Neuronal stem cell (in vitro differentiated cells): ENCODE measurements at regions not wholly inside any gene's neighbourhood (a gene's known extent, or its start where the extent isn't known, plus 50 kb on each side); places are given as distances from the start of the nearest gene placed in this dataset.
"Not testable (repeated sequence)": the region's sequence is repeated elsewhere in the genome, so short reads cannot be mapped to it uniquely, and the experiment has no call there.

Source experiments
- DNase-seq: peaks from one replicate; pipeline ENCODE4 v3.0.0-alpha.2; 2013; ENCODE audit warnings: low spot score
- H2AFZ ChIP-seq: one replicate; pipeline ENCODE4 v1.6.1; 2013; ENCODE audit warnings: mild to moderate bottlenecking, low read length, inconsistent platforms
- H2AK5ac ChIP-seq: 2 replicates; pipeline ENCODE4 v1.6.1; 2013; ENCODE audit warnings: low read depth, mild to moderate bottlenecking, inconsistent platforms, low read length, moderate library complexity, mixed read lengths
- H2BK120ac ChIP-seq: 2 replicates; pipeline ENCODE4 v1.6.1; 2013; ENCODE audit warnings: low read depth, mild to moderate bottlenecking, inconsistent platforms, low read length, moderate library complexity, mixed read lengths
- H2BK12ac ChIP-seq: one replicate; pipeline ENCODE4 v1.6.1; 2013; ENCODE audit warnings: low read length, inconsistent platforms
- H2BK15ac ChIP-seq: 2 replicates; pipeline ENCODE4 v1.6.1; 2013; ENCODE audit warnings: mild to moderate bottlenecking, low read length, inconsistent platforms, mixed read lengths
- H2BK5ac ChIP-seq: one replicate; pipeline ENCODE4 v1.6.1; 2013; ENCODE audit warnings: inconsistent platforms, mild to moderate bottlenecking, low read length, moderate library complexity
- H3K14ac ChIP-seq: one replicate; pipeline ENCODE4 v1.6.1; 2013; ENCODE audit warnings: low read length, inconsistent platforms
- H3K18ac ChIP-seq: 2 replicates; pipeline ENCODE4 v1.6.1; 2013; ENCODE audit warnings: low read length, inconsistent platforms
- H3K23ac ChIP-seq: 2 replicates; pipeline ENCODE4 v1.6.1; 2013; ENCODE audit warnings: low read depth, mild to moderate bottlenecking, mixed read lengths, low read length, inconsistent platforms; ENCODE audit not compliant: poor library complexity
- H3K27ac ChIP-seq: replicated peaks from 3 replicates; pipeline ENCODE4 v1.5.1; 2013; ENCODE audit warnings: low read length, inconsistent platforms
- H3K27me3 ChIP-seq, 3 experiments: 2 replicates each; pipeline ENCODE4 v1.6.1; 2013; ENCODE audit warnings: low read length in 3 of 3, mild to moderate bottlenecking in 2 of 3, inconsistent platforms in 1 of 3, low read depth in 1 of 3, mixed read lengths in 1 of 3, moderate library complexity in 1 of 3; ENCODE audit not compliant: control insufficient read depth in 3 of 3, insufficient read depth in 3 of 3
- H3K36me3 ChIP-seq, 2 donors: replicated peaks in 1 of 2; 2 replicates each; pipeline ENCODE4 v1.6.1; 2013; ENCODE audit warnings: low read length in 2 of 2; ENCODE audit not compliant: control insufficient read depth in 2 of 2, insufficient read depth in 2 of 2
- H3K4ac ChIP-seq: 2 replicates; pipeline ENCODE4 v1.6.1; 2013; ENCODE audit warnings: inconsistent platforms, mild to moderate bottlenecking, low read length, moderate library complexity
- H3K4me1 ChIP-seq, 2 donors: 1 replicate in 1 of 2; 2 replicates in 1 of 2; pipeline ENCODE4 v1.6.1; 2013; ENCODE audit warnings: low read length in 2 of 2, low read depth in 1 of 2; ENCODE audit not compliant: control insufficient read depth in 2 of 2, insufficient read depth in 1 of 2
- H3K4me2 ChIP-seq: one replicate; pipeline ENCODE4 v1.6.1; 2013; ENCODE audit warnings: mild to moderate bottlenecking, low read length, inconsistent platforms; ENCODE audit not compliant: insufficient read depth, poor library complexity, severe bottlenecking
- H3K4me3 ChIP-seq, 2 donors: 2 replicates each; pipeline ENCODE4 v1.5.1; 2013; ENCODE audit warnings: low read length in 2 of 2, mild to moderate bottlenecking in 2 of 2, inconsistent platforms in 1 of 2, moderate library complexity in 1 of 2
- H3K79me1 ChIP-seq: one replicate; pipeline ENCODE4 v1.6.1; 2013; ENCODE audit warnings: low read depth, mild to moderate bottlenecking, inconsistent platforms, low read length, moderate library complexity
- H3K9ac ChIP-seq: one replicate; pipeline ENCODE4 v1.6.1; 2013; ENCODE audit warnings: mild to moderate bottlenecking, low read depth, low read length, inconsistent platforms; ENCODE audit not compliant: poor library complexity
- H3K9me3 ChIP-seq, 2 donors: replicated peaks in 1 of 2; 2 replicates each; pipeline versions ENCODE3 to v1.6.1; 2013; ENCODE audit warnings: low read length in 2 of 2, mild to moderate bottlenecking in 2 of 2, inconsistent platforms in 1 of 2, low read depth in 1 of 2, mixed read lengths in 1 of 2, moderate library complexity in 1 of 2; ENCODE audit not compliant: control insufficient read depth in 2 of 2, insufficient read depth in 1 of 2
- H4K8ac ChIP-seq: one replicate; pipeline ENCODE4 v1.6.1; 2013; ENCODE audit warnings: low read depth, mild to moderate bottlenecking, inconsistent platforms, low read length, moderate library complexity
- H4K91ac ChIP-seq: one replicate; pipeline ENCODE4 v1.6.1; 2013; ENCODE audit warnings: low read length, low read depth, mild to moderate bottlenecking, inconsistent platforms; ENCODE audit not compliant: poor library complexity
- WGBS, 2 donors: extraction: QIAGEN DNeasy Blood & Tissue Kit; methylation state at CpG; one replicate each; pipeline ENCODE4 v1.1.7; 2013; ENCODE audit warnings: missing lambda C conversion rate in 2 of 2, mixed read lengths in 1 of 2; ENCODE audit not compliant: insufficient read length in 2 of 2, insufficient replicate concordance in 1 of 2; ENCODE audit errors: extremely low coverage in 2 of 2; 5-methylcytosine and 5-hydroxymethylcytosine counted together

DNA sequence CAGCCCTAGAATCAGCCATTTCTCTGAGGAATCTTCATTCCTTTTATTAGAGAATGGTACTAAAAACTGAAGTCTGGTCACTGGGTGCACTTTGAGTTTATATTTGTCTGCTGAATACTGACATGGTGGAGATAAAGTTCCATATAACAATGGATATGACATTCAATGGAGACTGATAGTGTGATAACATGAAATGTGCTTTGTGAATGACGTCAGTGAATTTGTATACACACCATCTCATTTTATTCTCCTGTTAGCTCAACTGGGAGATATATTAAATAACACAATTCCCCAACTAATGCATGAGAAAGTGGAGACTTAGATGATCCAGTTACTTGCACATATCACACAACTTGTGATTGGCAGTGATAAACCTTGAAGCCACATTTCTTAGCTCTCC is 446.7 kb downstream of the DOK5 start:
- DNase-seq = no peak
- Histone ChIP-seq H4K8ac (no peak overlapping the region), H3K36me3 (no peaks in the 10 kb centered on the region), H2BK5ac (no peak overlapping the region), H3K4me2 (no peak overlapping the region), H4K91ac (no peak overlapping the region), H3K14ac (no peak overlapping the region), H2BK15ac (no peak overlapping the region), H3K27ac (no peak overlapping the region), H2AK5ac (no peak overlapping the region), H3K27me3 (no peaks in the 10 kb centered on the region), H3K4ac (no peak overlapping the region), H3K4me1 (no peaks in the 10 kb centered on the region), H3K9ac (no peak overlapping the region), H3K4me3 (no peak overlapping the region), H3K18ac (no peak overlapping the region), H2BK120ac (no peak overlapping the region), H2AFZ (no peak overlapping the region), H3K9me3 (no peaks in the 10 kb centered on the region), H2BK12ac (no peak overlapping the region), H3K79me1 (no peaks in the 10 kb centered on the region), H3K23ac (no peak overlapping the region)
- WGBS, 2 donors = no CpG with 5 or more reads among the region's 1 CpG

DNA sequence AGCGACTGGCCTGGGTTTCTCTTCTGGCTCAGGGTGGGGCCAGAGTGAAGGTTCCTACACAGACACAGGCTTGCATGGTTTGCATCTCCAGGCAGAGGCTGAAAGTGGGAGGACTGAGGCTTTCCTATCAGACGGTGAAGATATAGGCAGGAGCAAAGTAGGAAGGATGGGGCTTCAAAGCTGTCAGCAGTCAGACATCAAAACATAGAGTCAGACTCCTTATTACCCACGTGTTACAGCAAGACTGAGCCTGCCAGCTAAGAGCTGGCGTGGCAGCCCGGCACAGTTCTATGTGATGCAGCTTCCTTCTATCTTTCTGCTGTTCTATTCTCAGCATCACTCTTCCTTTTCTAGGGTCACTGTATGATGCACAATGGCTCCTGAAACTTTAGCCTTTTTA is 445.1 kb downstream of the DOK5 start:
- H3K9me3 ChIP-seq = no peaks in the 10 kb centered on the region
- H3K36me3 ChIP-seq = no peaks in the 10 kb centered on the region
- no peak overlapping the region for H3K4ac ChIP-seq
- no peaks in the 10 kb centered on the region for H3K79me1 ChIP-seq
- H3K4me3 ChIP-seq = no peak overlapping the region
- no peak overlapping the region for H2BK15ac ChIP-seq
- no CpG with 5 or more reads among the region's 5 CpGs for WGBS, 2 donors
- no peaks in the 10 kb centered on the region for H3K27me3 ChIP-seq
- H3K18ac ChIP-seq = no peak overlapping the region
- H2BK5ac ChIP-seq = no peak overlapping the region
- H3K23ac ChIP-seq = no peak overlapping the region
- no peak overlapping the region for H3K14ac ChIP-seq
- H3K4me1 ChIP-seq = no peaks in the 10 kb centered on the region
- H2BK12ac ChIP-seq = no peak overlapping the region
- H3K4me2 ChIP-seq = no peak overlapping the region
- no peak for DNase-seq
- no peak overlapping the region for H4K91ac ChIP-seq
- H3K27ac ChIP-seq = no peak overlapping the region
- H2AFZ ChIP-seq = no peak overlapping the region
- no peak overlapping the region for H2BK120ac ChIP-seq
- no peak overlapping the region for H2AK5ac ChIP-seq
- no peak overlapping the region for H3K9ac ChIP-seq
- H4K8ac ChIP-seq = no peak overlapping the region

DNA sequence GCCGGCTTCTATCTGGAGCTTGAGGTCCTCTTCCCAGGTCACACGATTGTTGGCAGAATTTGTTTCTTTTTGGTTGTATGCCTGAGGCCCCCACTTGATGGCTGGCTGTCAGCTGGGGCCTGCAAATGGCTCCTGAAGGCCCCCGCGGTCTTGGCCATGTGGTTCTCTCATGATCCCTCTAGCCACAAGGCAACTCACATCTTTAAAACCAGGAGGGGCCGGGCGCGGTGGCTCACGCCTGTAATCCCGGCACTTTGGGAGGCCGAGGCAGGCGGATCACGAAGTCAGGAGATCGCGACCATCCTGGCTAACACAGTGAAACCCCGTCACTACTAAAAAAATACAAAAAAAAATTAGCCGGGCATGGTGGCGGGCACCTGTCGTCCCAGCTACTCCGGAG is 443.6 kb downstream of the DOK5 start:
- H3K4ac ChIP-seq, H4K91ac ChIP-seq, H2BK5ac ChIP-seq, H2BK12ac ChIP-seq, H3K9ac ChIP-seq, H2AK5ac ChIP-seq, H3K9me3 ChIP-seq, H3K36me3 ChIP-seq, H3K4me3 ChIP-seq, H2AFZ ChIP-seq, H3K27ac ChIP-seq, H2BK120ac ChIP-seq, H3K79me1 ChIP-seq, DNase-seq, H4K8ac ChIP-seq, H3K23ac ChIP-seq, H2BK15ac ChIP-seq, H3K18ac ChIP-seq, H3K27me3 ChIP-seq, H3K4me2 ChIP-seq, H3K14ac ChIP-seq, H3K4me1 ChIP-seq: not testable (repeated sequence)
- WGBS, 2 donors = no CpG with 5 or more reads among the region's 19 CpGs

DNA sequence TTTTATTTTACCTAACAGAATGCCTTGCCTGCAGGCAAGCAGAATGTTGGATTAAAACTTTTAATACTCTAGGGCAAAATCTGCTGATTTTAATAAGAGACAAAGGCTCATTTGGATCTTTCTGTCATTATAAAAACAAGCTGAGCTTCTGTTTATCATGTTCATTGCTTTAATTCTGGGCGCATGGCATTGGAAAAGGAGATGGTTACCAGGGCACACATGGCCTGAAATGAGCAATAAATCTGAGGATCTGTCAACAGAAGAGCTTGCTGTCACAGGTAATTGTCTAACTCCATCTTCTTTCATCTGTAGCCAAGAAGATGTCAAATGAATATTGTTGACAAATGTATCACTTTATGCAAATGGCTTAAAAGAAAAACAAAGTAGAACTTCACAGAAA is 439.6 kb downstream of the DOK5 start:
- Histone ChIP-seq H3K4me1 (no peaks in the 10 kb centered on the region), H2BK5ac (no peak overlapping the region), H3K79me1 (no peaks in the 10 kb centered on the region), H2BK15ac (no peak overlapping the region), H3K4me3 (no peak overlapping the region), H2BK120ac (no peak overlapping the region), H3K27ac (no peak overlapping the region), H3K9ac (no peak overlapping the region), H4K8ac (no peak overlapping the region), H3K14ac (no peak overlapping the region), H3K18ac (no peak overlapping the region), H3K23ac (no peak overlapping the region), H3K4ac (no peak overlapping the region), H4K91ac (no peak overlapping the region), H3K36me3 (no peaks in the 10 kb centered on the region), H3K27me3 (no peaks in the 10 kb centered on the region), H3K4me2 (no peak overlapping the region), H3K9me3 (no peaks in the 10 kb centered on the region), H2AFZ (no peak overlapping the region), H2BK12ac (no peak overlapping the region), H2AK5ac (no peak overlapping the region)
- no peak for DNase-seq
- WGBS, 2 donors = no CpG with 5 or more reads among the region's 1 CpG
